SK-N-SH treated with all-trans-retinoic acid at 6 μM for 48 hours (cell line): ENCODE measurements at regions not wholly inside any gene's neighbourhood (a gene's known extent, or its start where the extent isn't known, plus 50 kb on each side); places are given as distances from the start of the nearest gene placed in this dataset.

Experiments
- ATAC-seq: fragments of 200-7000 bp; cut with Tn5 transposase; 3 replicates; pipeline ENCODE4 v1.9.1; 2020; ENCODE audit warnings: mild to moderate bottlenecking, moderate library complexity
- ARNTL ChIP-seq: fragments of 450-650 bp; formaldehyde crosslinking; IDR thresholded peaks from 2 replicates; pipeline ENCODE4 v1.5.0; 2020; ENCODE audit warnings: low read depth, mild to moderate bottlenecking, moderate library complexity, borderline replicate concordance
- BACH2 ChIP-seq: fragments of 250-450 bp; sonication (Bioruptor Pico); IDR thresholded peaks from 2 replicates; pipeline ENCODE4 v1.9.0; 2021; ENCODE audit warnings: mild to moderate bottlenecking, borderline replicate concordance
- CREB5 ChIP-seq: fragments of 250-450 bp; sonication (Bioruptor Pico); IDR thresholded peaks from 2 replicates; pipeline ENCODE4 v1.5.1; 2020; ENCODE audit warnings: low read depth, mild to moderate bottlenecking, moderate library complexity
- CSDC2 ChIP-seq: fragments of 250-450 bp; sonication (Bioruptor Pico); IDR thresholded peaks from 2 replicates; pipeline ENCODE4 v1.5.0; 2020; ENCODE audit warnings: mild to moderate bottlenecking, moderate library complexity
- CSRNP3 ChIP-seq: fragments of 250-450 bp; sonication (Bioruptor Pico); IDR thresholded peaks from 2 replicates; pipeline ENCODE4 v1.5.1; 2021; ENCODE audit warnings: mild to moderate bottlenecking, moderate library complexity
- ESRRG ChIP-seq: fragments of 250-450 bp; sonication (Bioruptor Pico); IDR thresholded peaks from 2 replicates; pipeline ENCODE4 v1.6.1; 2021; ENCODE audit warnings: mild to moderate bottlenecking
- GLIS3 ChIP-seq: fragments of 250-450 bp; sonication (Bioruptor Pico); IDR thresholded peaks from 2 replicates; pipeline ENCODE4 v1.5.0; 2020; ENCODE audit warnings: mild to moderate bottlenecking, moderate library complexity
- ISL1 ChIP-seq: fragments of 250-450 bp; sonication (Bioruptor Pico); IDR thresholded peaks from 2 replicates; pipeline ENCODE4 v2.1.2; 2022; ENCODE audit warnings: mild to moderate bottlenecking, moderate library complexity
- PATZ1 ChIP-seq: fragments of 250-450 bp; sonication (Bioruptor Pico); IDR thresholded peaks from 2 replicates; pipeline ENCODE4 v1.8.0; 2020; ENCODE audit warnings: mild to moderate bottlenecking, moderate library complexity, borderline replicate concordance
- POU6F1 ChIP-seq: fragments of 250-450 bp; sonication (Bioruptor Pico); IDR thresholded peaks from 2 replicates; pipeline ENCODE4 v1.8.0; 2021; ENCODE audit warnings: low read depth, mild to moderate bottlenecking, moderate library complexity, borderline replicate concordance
- RARB ChIP-seq: fragments of 250-450 bp; sonication (Bioruptor Pico); IDR thresholded peaks from 2 replicates; pipeline ENCODE4 v1.8.0; 2021; ENCODE audit warnings: mild to moderate bottlenecking, moderate library complexity
- SNAI2 ChIP-seq: fragments of 250-450 bp; sonication (Bioruptor Pico); IDR thresholded peaks from 2 replicates; pipeline ENCODE4 v1.5.0; 2020; ENCODE audit warnings: mild to moderate bottlenecking, moderate library complexity
- TCF4 ChIP-seq: fragments of 250-450 bp; sonication (Bioruptor Pico); IDR thresholded peaks from 2 replicates; pipeline ENCODE4 v1.8.0; 2021; ENCODE audit warnings: mild to moderate bottlenecking, moderate library complexity, borderline replicate concordance
- TOX ChIP-seq: fragments of 250-450 bp; sonication (Bioruptor Pico); IDR thresholded peaks from 2 replicates; pipeline ENCODE4 v1.8.0; 2021; ENCODE audit warnings: mild to moderate bottlenecking, moderate library complexity, borderline replicate concordance
- ZC3H10 ChIP-seq: fragments of 250-450 bp; sonication (Bioruptor Pico); IDR thresholded peaks from 2 replicates; pipeline ENCODE4 v1.5.1; 2021; ENCODE audit warnings: mild to moderate bottlenecking, moderate library complexity
- ZFP3 ChIP-seq: fragments of 250-450 bp; sonication (Bioruptor Pico); IDR thresholded peaks from 2 replicates; pipeline ENCODE4 v1.5.0; 2020; ENCODE audit warnings: mild to moderate bottlenecking, moderate library complexity
- ZFP30 ChIP-seq: fragments of 450-650 bp; formaldehyde crosslinking; IDR thresholded peaks from 2 replicates; pipeline ENCODE4 v1.5.0; 2022; ENCODE audit warnings: mild to moderate bottlenecking, moderate library complexity
- ZNF565 ChIP-seq: fragments of 450-650 bp; formaldehyde crosslinking; conservative IDR thresholded peaks from 2 replicates; pipeline ENCODE4 v1.5.0; 2020; ENCODE audit warnings: low read depth, mild to moderate bottlenecking, moderate library complexity
- ZNF8 ChIP-seq: fragments of 450-650 bp; formaldehyde crosslinking; IDR thresholded peaks from 2 replicates; pipeline ENCODE4 v1.5.0; 2020; ENCODE audit warnings: mild to moderate bottlenecking, moderate library complexity

GRCh38 chr5:4083591-4084337 lies 488.1 kb downstream of the IRX1 start (continued):
- TF ChIP-seq POU6F1, result no peak
- TF ChIP-seq ZFP30, result no peak
- no peak for TF ChIP-seq CSDC2 (CRISPR knock-in tag)
- no peak for TF ChIP-seq ISL1 (CRISPR knock-in tag)
- TF ChIP-seq ZFP3 (CRISPR knock-in tag), result no peak
- TF ChIP-seq ZC3H10 (CRISPR knock-in tag), result no peak
- TF ChIP-seq, all 23 proteins: peak for 0

- ATAC-seq, result no peak
- TF ChIP-seq ZC3H10 (CRISPR knock-in tag) (no peak), POU6F1 (no peak), TCF4 (CRISPR knock-in tag) (no peak), ISL1 (CRISPR knock-in tag) (no peak), ARNTL (no peak), BACH2 (CRISPR knock-in tag) (no peak), SNAI2 (CRISPR knock-in tag) (no peak), ZNF565 (CRISPR knock-in tag) (no peak), CSDC2 (CRISPR knock-in tag) (no peak), CSRNP3 (CRISPR knock-in tag) (no peak), ZNF8 (no peak), GLIS3 (CRISPR knock-in tag) (no peak)
These were observed 490.4 kb downstream of the IRX1 start for GRCh38 chr5:4086081-4086480.

GRCh38 chr5:4087110-4087509 lies 491.5 kb downstream of the IRX1 start:
- TF ChIP-seq ZFP3 (CRISPR knock-in tag) (no peak), ZC3H10 (CRISPR knock-in tag) (no peak), ARNTL (no peak), ZNF565 (CRISPR knock-in tag) (no peak), TOX (CRISPR knock-in tag) (no peak)
- TF ChIP-seq, all 23 proteins: peak for 0
- no peak for ATAC-seq

- TF ChIP-seq CREB5 (no peak), ZNF8 (no peak), ARNTL (no peak), PATZ1 (no peak), TOX (CRISPR knock-in tag) (no peak), ZC3H10 (CRISPR knock-in tag) (no peak), ZFP30 (no peak), TCF4 (CRISPR knock-in tag) (no peak)
- ATAC-seq, result no peak
These were observed 493.5 kb downstream of the IRX1 start for GRCh38 chr5:4089087-4089486.

- ATAC-seq, result no peak
- TF ChIP-seq PATZ1 (no peak), POU6F1 (no peak), ISL1 (CRISPR knock-in tag) (no peak), CSDC2 (CRISPR knock-in tag) (no peak), BACH2 (CRISPR knock-in tag) (no peak), TCF4 (CRISPR knock-in tag) (no peak), ZFP3 (CRISPR knock-in tag) (no peak), RARB (no peak), CSRNP3 (CRISPR knock-in tag) (no peak), ARNTL (no peak), ESRRG (CRISPR knock-in tag) (no peak)
These were observed 497.6 kb downstream of the IRX1 start for GRCh38 chr5:4093236-4093635.
